ENCODE measurements at regions not wholly inside any gene's neighbourhood (a gene's known extent, or its start where the extent isn't known, plus 50 kb on each side); places are given as distances from the start of the nearest gene placed in this dataset.

- TF ChIP-seq CTCF (IDR thresholded peaks at IDR 0.05; ENCODE audit: insufficient read depth, low read length, poor library complexity, severe bottlenecking) (no peak), EZH2phosphoT487 (conservative IDR thresholded peaks at IDR 0.05; ENCODE audit: low read length) (no peak)
Observed at GRCh38 chr18:22663378-22663777, 245.7 kb upstream of the CTAGE1 start.
